MM.1S (cell line): ENCODE measurements at regions not wholly inside any gene's neighbourhood (a gene's known extent, or its start where the extent isn't known, plus 50 kb on each side); places are given as distances from the start of the nearest gene placed in this dataset.

ENCODE experiments used
- DNase-seq: peaks from one replicate; pipeline ENCODE4 v3.0.0-alpha.2; 2015
- H2AFZ ChIP-seq: fragments of 300-600 bp; sonication (generic); 2 replicates; pipeline ENCODE4 v1.6.0; 2016; ENCODE audit warnings: antibody characterized with exemption, low read length
- H3F3A ChIP-seq: fragments of 300-600 bp; sonication (generic); 2 replicates; pipeline ENCODE4 v1.6.1; 2016; ENCODE audit warnings: mild to moderate bottlenecking, antibody characterized with exemption, low read length, moderate library complexity, mixed read lengths; ENCODE audit not compliant: insufficient read depth
- H3K27ac ChIP-seq: fragments of 300-600 bp; sonication (generic); 2 replicates; pipeline ENCODE4 v1.5.1; 2016; ENCODE audit warnings: mild to moderate bottlenecking, low read length
- H3K27me3 ChIP-seq: fragments of 300-600 bp; sonication (generic); replicated peaks from 2 replicates; pipeline ENCODE4 v1.6.0; 2016; ENCODE audit warnings: low read length; ENCODE audit not compliant: insufficient read depth
- H3K36me3 ChIP-seq: fragments of 300-600 bp; sonication (generic); replicated peaks from 2 replicates; pipeline ENCODE4 v1.6.1; 2016; ENCODE audit warnings: mild to moderate bottlenecking, low read length, mixed read lengths; ENCODE audit not compliant: insufficient read depth
- H3K4me1 ChIP-seq: fragments of 300-600 bp; sonication (generic); 2 replicates; pipeline ENCODE4 v1.6.1; 2016; ENCODE audit warnings: low read length, mixed read lengths
- H3K4me2 ChIP-seq: fragments of 300-600 bp; sonication (generic); 2 replicates; pipeline ENCODE4 v1.6.0; 2016; ENCODE audit warnings: low read depth, low read length
- H3K4me3 ChIP-seq: fragments of 300-600 bp; sonication (generic); 2 replicates; pipeline ENCODE4 v1.5.1; 2016; ENCODE audit warnings: low read length, mixed read lengths
- H3K79me2 ChIP-seq: fragments of 300-600 bp; sonication (generic); 2 replicates; pipeline ENCODE4 v1.6.1; 2016; ENCODE audit warnings: mixed run types, low read length, mixed read lengths
- H3K9ac ChIP-seq: fragments of 300-600 bp; sonication (generic); 2 replicates; pipeline ENCODE4 v1.6.1; 2016; ENCODE audit warnings: low read length, mixed read lengths
- H3K9me2 ChIP-seq: fragments of 300-600 bp; sonication (generic); replicated peaks from 2 replicates; pipeline ENCODE4 v1.6.1; 2016; ENCODE audit warnings: mild to moderate bottlenecking, low read length, mixed read lengths; ENCODE audit not compliant: insufficient read depth
- H3K9me3 ChIP-seq: fragments of 300-600 bp; sonication (generic); replicated peaks from 2 replicates; pipeline ENCODE4 v1.6.1; 2016; ENCODE audit warnings: mild to moderate bottlenecking, low read length, mixed read lengths; ENCODE audit not compliant: insufficient read depth
- H4K20me1 ChIP-seq: fragments of 300-600 bp; sonication (generic); 2 replicates; pipeline ENCODE4 v1.6.1; 2016; ENCODE audit warnings: mild to moderate bottlenecking, low read length, moderate library complexity, mixed read lengths; ENCODE audit not compliant: insufficient read depth
- EZH2 ChIP-seq: fragments of 300-600 bp; sonication (generic); optimal IDR thresholded peaks from 2 replicates; pipeline ENCODE3; 2017; ENCODE audit warnings: low read depth, mild to moderate bottlenecking, antibody characterized with exemption, low read length, mixed read lengths
- EZH2phosphoT487 ChIP-seq: fragments of 300-600 bp; sonication (generic); IDR thresholded peaks from 2 replicates; pipeline ENCODE4 v1.6.1; 2018; ENCODE audit warnings: antibody characterized with exemption, low read length
- TF ChIP-seq, protein P1 (sequence below): fragments of 300-600 bp; sonication (generic); IDR thresholded peaks from 2 replicates; pipeline ENCODE4 v1.5.1; 2016; ENCODE audit warnings: antibody characterized with exemption, low read length, mixed read lengths

DNA sequence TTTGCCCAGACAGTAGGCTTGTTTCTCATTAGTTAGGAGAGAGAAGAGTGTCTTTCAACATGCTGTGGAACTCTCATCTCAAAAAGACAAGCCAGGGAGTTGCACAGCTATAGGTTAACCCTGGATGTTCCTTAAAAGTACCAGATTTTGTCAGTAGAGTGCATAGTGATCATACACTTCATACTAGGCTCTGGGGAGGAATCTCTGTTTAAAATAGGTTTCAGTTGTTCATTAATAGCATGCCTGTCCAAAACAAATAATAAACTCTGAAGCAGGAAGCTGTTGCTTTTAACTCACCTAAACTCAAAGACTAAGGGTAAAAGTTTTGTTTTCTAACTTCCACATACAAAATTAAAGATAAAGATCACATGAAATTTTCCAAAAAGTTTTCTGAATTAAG is 1948.4 kb downstream of the C4orf33 start:
- Histone ChIP-seq H3K27me3 (no peaks in the 10 kb centered on the region), H3K27ac (no peak overlapping the region), H4K20me1 (no peaks in the 10 kb centered on the region), H3K9ac (no peak overlapping the region), H3K79me2 (no peaks in the 10 kb centered on the region), H2AFZ (no peak overlapping the region), H3F3A (no peaks in the 10 kb centered on the region), H3K4me3 (no peak overlapping the region), H3K9me2 (no peaks in the 10 kb centered on the region), H3K4me1 (no peaks in the 10 kb centered on the region), H3K4me2 (no peak overlapping the region), H3K36me3 (no peaks in the 10 kb centered on the region), H3K9me3 (no peaks in the 10 kb centered on the region)
- TF ChIP-seq EZH2phosphoT487, result no peak
- no peak for TF ChIP-seq EZH2
- TF ChIP-seq, protein P1, sequence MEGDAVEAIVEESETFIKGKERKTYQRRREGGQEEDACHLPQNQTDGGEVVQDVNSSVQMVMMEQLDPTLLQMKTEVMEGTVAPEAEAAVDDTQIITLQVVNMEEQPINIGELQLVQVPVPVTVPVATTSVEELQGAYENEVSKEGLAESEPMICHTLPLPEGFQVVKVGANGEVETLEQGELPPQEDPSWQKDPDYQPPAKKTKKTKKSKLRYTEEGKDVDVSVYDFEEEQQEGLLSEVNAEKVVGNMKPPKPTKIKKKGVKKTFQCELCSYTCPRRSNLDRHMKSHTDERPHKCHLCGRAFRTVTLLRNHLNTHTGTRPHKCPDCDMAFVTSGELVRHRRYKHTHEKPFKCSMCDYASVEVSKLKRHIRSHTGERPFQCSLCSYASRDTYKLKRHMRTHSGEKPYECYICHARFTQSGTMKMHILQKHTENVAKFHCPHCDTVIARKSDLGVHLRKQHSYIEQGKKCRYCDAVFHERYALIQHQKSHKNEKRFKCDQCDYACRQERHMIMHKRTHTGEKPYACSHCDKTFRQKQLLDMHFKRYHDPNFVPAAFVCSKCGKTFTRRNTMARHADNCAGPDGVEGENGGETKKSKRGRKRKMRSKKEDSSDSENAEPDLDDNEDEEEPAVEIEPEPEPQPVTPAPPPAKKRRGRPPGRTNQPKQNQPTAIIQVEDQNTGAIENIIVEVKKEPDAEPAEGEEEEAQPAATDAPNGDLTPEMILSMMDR, result no peak
- no peak for DNase-seq

DNA sequence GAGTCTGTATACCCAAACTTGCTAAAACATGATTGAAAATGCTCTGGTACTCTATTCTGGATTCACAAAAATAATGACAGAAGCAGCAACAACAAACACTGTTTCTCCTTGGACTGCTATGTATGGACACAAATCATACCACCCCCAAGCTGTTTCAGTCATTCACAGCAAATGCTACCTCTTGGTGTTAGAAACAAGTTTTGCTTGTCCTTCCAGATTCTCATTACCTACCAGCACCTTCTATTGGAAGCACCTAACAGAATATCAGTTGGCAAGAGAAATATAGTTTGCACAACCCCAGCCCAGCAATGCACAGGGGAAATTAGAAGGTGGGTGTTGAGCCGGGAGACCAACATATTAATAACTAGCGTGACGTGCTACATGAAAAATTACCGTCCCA is 1950.9 kb downstream of the C4orf33 start:
- H3K36me3 ChIP-seq, result no peaks in the 10 kb centered on the region
- TF ChIP-seq, protein P1, result no peak
- TF ChIP-seq EZH2phosphoT487, result no peak
- no peak for TF ChIP-seq EZH2
- no peaks in the 10 kb centered on the region for H3K9me2 ChIP-seq
- no peak overlapping the region for H2AFZ ChIP-seq
- no peaks in the 10 kb centered on the region for H3K9me3 ChIP-seq
- H3K79me2 ChIP-seq, result no peaks in the 10 kb centered on the region
- no peak overlapping the region for H3K9ac ChIP-seq
- H3K27me3 ChIP-seq, result no peaks in the 10 kb centered on the region
- H3K27ac ChIP-seq, result no peak overlapping the region
- no peak for DNase-seq
- no peak overlapping the region for H3K4me3 ChIP-seq
- H3F3A ChIP-seq, result no peaks in the 10 kb centered on the region
- no peaks in the 10 kb centered on the region for H4K20me1 ChIP-seq
- no peak overlapping the region for H3K4me2 ChIP-seq
- H3K4me1 ChIP-seq, result no peaks in the 10 kb centered on the region

- no peaks in the 10 kb centered on the region for H3K79me2 ChIP-seq
- H3K27ac ChIP-seq, result no peak overlapping the region
- no peaks in the 10 kb centered on the region for H3K9me2 ChIP-seq
- no peak overlapping the region for H3K4me3 ChIP-seq
- no peaks in the 10 kb centered on the region for H3K4me1 ChIP-seq
- H3K9me3 ChIP-seq, result no peaks in the 10 kb centered on the region
- no peak overlapping the region for H3K9ac ChIP-seq
- no peaks in the 10 kb centered on the region for H3F3A ChIP-seq
- no peak overlapping the region for H2AFZ ChIP-seq
- H3K4me2 ChIP-seq, result no peak overlapping the region
- no peaks in the 10 kb centered on the region for H3K36me3 ChIP-seq
- no peaks in the 10 kb centered on the region for H3K27me3 ChIP-seq
- DNase-seq, result no peak
- TF ChIP-seq, protein P1, result no peak
- no peak for TF ChIP-seq EZH2phosphoT487
- no peak for TF ChIP-seq EZH2
- no peaks in the 10 kb centered on the region for H4K20me1 ChIP-seq
These were observed 1956.7 kb downstream of the C4orf33 start for GRCh38 chr4:131052646-131053045.
